ENCODE measurements at regions not wholly inside any gene's neighbourhood (a gene's known extent, or its start where the extent isn't known, plus 50 kb on each side); places are given as distances from the start of the nearest gene placed in this dataset.
"Not testable (repeated sequence)": the region's sequence is repeated elsewhere in the genome, so short reads cannot be mapped to it uniquely, and the experiment has no call there.

DNA sequence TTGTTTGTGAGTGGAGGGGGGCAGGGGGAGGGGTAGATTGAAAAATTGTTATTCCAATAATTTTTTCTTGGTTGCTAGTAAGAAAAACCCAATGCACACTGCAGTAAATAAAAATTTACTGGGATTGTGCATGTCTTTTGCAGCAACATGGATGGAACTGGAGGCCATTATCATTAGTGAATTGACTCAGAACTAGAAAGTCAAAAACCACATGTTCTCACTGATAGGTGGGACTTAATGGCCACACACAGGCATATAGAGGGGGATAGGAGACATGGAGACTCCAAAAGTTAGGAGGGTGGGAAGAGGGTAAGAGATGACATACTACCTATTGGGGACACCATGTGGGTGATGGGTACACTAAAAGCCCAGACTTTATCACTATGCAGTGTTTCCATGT lies 67.2 kb downstream of the BUB3 start:
- H3K27ac ChIP-seq, result no peak overlapping the region
- TF ChIP-seq ZFX (IDR thresholded peaks at IDR 0.05; ENCODE audit: borderline replicate concordance), result no peak
- TF ChIP-seq, protein P1, sequence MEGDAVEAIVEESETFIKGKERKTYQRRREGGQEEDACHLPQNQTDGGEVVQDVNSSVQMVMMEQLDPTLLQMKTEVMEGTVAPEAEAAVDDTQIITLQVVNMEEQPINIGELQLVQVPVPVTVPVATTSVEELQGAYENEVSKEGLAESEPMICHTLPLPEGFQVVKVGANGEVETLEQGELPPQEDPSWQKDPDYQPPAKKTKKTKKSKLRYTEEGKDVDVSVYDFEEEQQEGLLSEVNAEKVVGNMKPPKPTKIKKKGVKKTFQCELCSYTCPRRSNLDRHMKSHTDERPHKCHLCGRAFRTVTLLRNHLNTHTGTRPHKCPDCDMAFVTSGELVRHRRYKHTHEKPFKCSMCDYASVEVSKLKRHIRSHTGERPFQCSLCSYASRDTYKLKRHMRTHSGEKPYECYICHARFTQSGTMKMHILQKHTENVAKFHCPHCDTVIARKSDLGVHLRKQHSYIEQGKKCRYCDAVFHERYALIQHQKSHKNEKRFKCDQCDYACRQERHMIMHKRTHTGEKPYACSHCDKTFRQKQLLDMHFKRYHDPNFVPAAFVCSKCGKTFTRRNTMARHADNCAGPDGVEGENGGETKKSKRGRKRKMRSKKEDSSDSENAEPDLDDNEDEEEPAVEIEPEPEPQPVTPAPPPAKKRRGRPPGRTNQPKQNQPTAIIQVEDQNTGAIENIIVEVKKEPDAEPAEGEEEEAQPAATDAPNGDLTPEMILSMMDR (IDR thresholded peaks at IDR 0.05), result no peak

DNA sequence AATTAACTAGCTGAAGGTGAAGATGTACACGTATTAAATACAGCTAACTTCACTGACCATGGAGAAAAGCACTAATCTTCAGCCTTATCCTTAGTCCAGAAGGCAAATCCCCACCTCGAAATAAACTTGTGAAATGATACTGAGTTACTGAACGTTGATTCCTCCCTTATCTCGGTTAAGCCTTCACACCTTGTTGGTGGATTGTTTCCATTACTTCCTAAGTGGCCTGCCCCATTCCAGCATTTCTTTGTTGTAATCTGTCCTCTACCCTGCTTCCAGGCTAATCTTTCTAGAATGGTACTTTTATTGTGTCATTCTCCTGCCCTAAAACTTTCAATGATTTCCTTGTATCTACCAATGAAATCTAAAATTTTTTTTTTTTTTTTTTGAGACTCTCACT lies 68.6 kb downstream of the BUB3 start:
- TF ChIP-seq, protein P1 (IDR thresholded peaks at IDR 0.05), result no peak
- no peak for TF ChIP-seq ZFX (IDR thresholded peaks at IDR 0.05; ENCODE audit: borderline replicate concordance)
- no peak overlapping the region for H3K27ac ChIP-seq

DNA sequence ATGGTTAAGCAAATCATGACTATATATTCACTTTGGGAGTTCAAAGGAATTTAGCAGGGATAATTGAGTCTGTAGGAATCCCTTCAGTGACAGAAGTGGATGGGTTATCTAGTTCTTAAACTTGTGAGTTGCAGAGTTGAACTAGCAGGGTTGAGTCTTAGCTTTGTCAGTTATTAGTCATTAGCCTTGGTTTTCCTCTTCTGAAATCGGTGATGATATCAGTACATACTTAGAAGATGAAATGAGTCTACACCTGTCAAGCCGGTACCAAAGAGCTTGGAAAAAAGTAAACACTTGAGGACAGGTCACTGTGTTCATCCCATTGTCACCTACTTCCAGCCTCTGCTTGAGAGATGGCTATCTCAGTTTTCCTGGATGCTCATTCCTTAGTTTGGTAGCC lies 73.5 kb downstream of the BUB3 start:
- H3K27ac ChIP-seq, result no peak overlapping the region
- TF ChIP-seq ZFX (IDR thresholded peaks at IDR 0.05; ENCODE audit: borderline replicate concordance), result no peak
- TF ChIP-seq, protein P1 (IDR thresholded peaks at IDR 0.05), result no peak

DNA sequence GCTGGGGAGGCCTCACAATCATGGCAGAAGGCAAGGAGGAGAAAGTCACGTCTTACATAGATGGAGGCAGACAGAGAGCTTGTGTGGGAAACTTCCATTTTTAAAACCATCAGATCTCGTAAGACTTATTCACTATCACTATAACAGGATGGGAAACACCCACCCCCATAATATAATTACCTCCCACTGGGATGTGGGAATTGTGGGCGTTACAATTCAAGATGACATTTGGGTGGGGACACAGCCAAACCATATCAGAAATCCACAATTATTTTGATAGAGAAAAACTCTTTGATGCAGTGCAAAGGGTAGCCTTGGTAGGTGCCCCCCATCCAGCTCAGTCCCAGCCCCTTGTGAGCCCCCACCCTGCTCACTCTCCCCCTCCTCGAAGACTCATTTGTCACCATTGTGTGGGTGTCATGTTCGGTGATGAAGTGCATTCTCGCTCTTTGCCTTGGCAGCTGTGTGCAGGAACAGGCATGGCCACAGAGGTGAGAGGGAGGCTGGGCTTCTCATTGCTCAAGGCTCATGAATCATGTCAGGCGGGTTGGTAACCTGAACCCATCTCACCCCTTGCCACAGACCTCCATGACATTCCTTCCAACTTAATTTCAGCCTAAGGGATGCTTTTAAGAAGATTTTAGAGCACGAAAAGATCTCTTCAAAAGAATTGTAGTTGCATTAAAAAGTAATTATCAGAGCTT lies 75.9 kb downstream of the BUB3 start:
- no peak overlapping the region for H3K27ac ChIP-seq
- TF ChIP-seq ZFX (IDR thresholded peaks at IDR 0.05; ENCODE audit: borderline replicate concordance), result no peak
- TF ChIP-seq, protein P1 (IDR thresholded peaks at IDR 0.05), result no peak

DNA sequence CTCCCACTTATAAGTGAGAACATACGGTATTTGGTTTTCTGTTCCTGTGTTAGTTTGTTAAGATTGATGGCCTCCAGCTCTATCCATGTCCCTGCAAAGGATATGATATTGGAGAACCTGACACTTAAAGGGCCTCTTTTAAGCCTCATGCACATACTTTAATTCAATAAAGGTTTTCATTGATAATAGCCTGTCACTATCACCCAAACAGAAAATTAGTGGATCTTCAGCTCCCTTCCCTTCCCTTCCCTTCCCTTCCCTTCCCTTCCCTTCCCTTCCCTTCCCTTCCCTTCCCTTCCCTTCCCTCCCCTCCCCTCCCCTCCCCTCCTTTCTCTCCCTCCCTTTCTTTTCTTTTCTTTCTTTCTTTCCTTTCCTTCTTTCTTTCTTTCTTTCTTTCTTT lies 78.7 kb downstream of the BUB3 start:
- H3K27ac ChIP-seq, result not testable (repeated sequence)

DNA sequence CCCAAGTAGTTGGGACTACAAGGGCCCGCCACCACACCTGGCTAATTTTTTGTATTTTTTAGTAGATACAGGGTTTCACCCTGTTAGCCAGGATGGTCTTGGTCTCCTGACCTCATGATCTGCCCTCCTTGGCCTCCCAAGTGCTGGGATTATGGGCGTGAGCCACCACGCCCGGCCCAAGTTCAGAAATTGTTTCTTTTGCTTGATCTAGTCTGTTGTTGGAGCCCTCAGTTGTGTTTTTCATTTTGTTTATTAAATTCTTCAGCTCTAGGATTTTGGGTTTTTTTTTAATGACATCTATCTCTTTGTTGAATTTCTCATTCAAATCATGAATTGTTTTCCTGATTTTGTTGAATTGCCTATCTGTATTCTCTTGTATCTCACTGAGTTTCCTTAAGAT lies 80.8 kb downstream of the BUB3 start:
- not testable (repeated sequence) for H3K27ac ChIP-seq

DNA sequence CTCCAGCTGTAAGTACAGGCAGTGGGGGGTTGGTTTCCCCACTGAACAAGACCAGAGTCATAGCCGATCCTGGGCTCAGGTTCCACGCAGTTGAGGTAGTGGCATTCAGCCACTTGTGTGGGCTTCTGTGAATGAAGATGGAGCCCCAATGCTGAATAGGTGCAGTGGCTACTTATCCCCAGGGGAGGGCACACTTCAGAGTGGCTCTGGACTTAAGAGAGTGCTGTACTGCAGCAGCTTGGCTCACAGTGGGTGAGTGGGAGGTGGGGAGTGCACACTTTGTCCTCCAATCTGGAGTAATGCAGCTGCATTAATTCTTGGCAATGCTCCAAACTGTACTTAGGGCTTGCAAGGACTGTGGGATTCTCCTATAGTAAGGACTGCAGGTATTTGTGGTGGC lies 81.9 kb downstream of the BUB3 start:
- no peak for TF ChIP-seq ZFX (IDR thresholded peaks at IDR 0.05; ENCODE audit: borderline replicate concordance)
- TF ChIP-seq, protein P1 (IDR thresholded peaks at IDR 0.05), result peak; percentile 26
- no peak overlapping the region for H3K27ac ChIP-seq

DNA sequence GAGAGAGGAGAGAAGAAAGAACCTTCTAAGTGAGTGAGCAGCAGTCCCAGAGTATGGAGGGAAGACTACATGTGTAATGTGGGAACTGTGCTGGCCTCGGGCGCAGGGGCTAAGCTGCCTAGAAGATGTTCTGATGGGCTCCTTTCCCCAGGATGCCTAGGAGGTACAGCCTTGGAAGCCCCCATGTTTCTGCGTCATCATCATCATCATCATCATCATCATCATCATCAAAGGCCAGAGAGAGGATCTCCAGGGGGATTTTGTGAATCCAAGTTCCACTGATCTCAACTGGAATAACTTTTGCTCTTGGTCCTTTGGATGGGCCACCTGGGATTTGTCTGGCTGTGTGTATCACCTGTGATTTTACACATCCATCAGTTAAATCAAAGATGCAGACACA lies 86.0 kb downstream of the BUB3 start:
- TF ChIP-seq ZFX (IDR thresholded peaks at IDR 0.05; ENCODE audit: borderline replicate concordance), result no peak
- TF ChIP-seq, protein P1 (IDR thresholded peaks at IDR 0.05), result no peak
- no peak overlapping the region for H3K27ac ChIP-seq
